HG03045 (cell line): ENCODE measurements at regions not wholly inside any gene's neighbourhood (a gene's known extent, or its start where the extent isn't known, plus 50 kb on each side); places are given as distances from the start of the nearest gene placed in this dataset.

Experiments used
- ATAC-seq: cut with Tn5 transposase; IDR thresholded peaks from one replicate; pipeline ENCODE4 v1.9.1; 2021; ENCODE audit warnings: mild to moderate bottlenecking, moderate library complexity; ENCODE audit not compliant: unreplicated experiment

DNA sequence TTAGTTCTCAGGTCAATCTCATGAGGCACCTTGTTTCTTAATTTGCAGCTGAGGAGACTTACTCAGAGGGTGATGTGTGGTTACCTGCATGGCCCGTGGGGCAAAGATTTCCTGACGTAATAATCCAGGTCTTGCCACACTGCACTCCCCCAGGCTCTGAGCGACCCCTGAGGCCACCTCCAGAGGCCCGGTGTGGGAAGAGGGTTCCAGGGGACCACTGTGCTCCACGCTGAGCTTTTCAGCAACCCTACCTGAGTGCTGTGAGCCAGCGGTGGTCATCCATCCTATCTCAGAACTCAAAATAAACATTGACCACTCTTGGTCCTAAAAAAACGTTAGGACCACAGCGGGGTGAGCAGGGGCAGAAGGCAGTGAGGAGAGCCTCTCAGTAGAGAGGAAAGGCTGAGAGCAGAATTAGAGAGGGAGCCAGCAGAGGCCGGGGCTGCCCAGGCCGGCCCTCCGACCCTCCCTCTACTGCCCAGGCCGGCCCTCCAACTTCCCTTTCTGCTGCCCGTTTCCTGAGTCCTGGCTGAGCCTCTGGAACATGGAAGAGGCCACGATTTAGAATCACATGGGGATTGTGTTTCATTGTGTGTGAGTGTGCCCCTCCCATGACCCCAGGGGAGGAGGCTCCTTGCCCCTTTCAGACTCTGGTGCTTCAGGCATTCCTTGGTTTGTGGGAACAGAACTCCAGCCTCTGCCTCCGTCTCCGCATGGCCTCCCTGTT lies 188.2 kb upstream of the DIO3 start:
- ATAC-seq: no peak

DNA sequence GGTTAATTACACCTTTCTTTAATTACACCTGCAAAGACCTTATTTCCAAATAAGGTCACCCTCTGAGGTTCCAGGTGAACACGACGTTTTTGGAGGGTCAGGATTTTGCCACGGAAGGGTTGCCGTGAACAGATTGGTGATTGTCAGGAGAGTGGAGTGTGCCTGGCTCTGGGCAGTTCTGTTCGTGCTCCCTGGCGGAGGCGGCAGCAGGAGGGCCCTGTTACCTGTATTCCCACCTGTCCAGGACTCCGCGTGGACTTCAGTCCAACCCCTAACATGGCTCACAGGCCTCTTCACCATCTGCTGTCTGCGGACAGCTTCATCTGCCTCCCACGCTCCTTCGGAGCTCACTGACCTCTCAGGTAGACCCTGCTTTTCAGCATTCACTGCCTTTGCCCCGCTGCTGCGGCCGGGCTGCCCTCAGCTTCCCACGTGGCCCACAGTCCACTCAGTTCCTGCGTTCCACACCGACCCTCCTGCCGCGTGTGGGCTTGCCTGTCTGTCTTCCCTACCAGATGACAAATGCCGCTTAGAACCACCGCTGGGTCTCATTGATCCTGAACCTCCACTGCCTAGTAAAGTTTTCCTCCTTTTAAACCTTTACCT lies 187.5 kb upstream of the DIO3 start:
- no peak for ATAC-seq

GRCh38 chr14:101374373-101375338 lies 186.6 kb upstream of the DIO3 start:
- no peak for ATAC-seq

GRCh38 chr14:101377069-101377468 lies 184.2 kb upstream of the DIO3 start:
- no peak for ATAC-seq

GRCh38 chr14:101379842-101380241 lies 181.5 kb upstream of the DIO3 start:
- no peak for ATAC-seq

GRCh38 chr14:101380512-101380911 lies 180.8 kb upstream of the DIO3 start:
- no peak for ATAC-seq

DNA sequence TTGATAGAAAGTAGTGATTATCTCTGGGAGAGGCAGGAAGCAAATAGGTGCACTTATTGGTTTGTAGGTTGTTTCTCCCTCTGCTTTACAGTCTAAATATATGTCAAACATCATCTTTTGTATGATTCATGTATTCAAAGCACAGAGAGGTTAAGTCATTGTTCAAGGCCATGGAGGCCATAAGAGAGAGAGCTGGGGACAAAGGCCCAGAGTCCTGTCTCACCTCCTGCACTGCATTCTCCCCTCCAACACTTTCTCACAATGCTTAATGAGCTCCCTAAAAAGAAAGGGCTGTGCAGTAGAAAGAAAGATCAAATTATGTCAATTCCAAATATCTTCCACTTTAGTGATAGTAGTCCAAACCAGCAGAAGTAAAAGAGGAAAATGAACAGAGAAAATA lies 180.4 kb upstream of the DIO3 start:
- ATAC-seq: no peak

DNA sequence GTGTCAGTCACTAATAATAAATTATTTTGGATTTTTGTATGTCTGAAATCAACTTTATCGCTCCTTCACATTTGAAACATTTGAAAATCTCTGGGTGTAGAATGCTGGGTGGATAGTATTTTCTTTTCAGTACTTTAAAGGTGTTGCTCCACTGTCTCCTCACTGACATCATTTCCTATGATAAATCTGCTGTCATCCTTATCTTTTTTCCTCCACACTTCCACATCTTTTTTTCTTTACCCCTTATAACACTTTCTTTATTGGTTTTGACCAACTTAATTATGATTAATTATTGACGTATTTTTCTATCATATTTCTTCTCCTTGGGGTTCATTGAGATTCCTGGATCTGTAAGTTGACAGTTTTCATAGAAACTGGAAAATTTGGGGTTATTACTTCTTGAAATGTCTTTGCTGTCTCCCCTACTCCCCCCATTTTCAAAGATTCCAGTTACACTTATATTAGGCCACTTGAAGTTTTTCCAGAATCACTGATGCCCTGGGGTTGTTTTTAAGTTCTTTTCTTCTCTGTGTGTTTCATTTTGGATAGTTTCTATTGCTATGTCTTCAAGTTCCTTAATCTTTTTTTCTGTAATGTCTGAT lies 177.5 kb upstream of the DIO3 start:
- no peak for ATAC-seq

GRCh38 chr14:101394374-101394773 lies 166.9 kb upstream of the DIO3 start:
- ATAC-seq: no peak

- ATAC-seq: no peak
Observed at GRCh38 chr14:101395779-101396178, 165.5 kb upstream of the DIO3 start.

- no peak for ATAC-seq
Observed at GRCh38 chr14:101397206-101397605, 164.1 kb upstream of the DIO3 start.

DNA sequence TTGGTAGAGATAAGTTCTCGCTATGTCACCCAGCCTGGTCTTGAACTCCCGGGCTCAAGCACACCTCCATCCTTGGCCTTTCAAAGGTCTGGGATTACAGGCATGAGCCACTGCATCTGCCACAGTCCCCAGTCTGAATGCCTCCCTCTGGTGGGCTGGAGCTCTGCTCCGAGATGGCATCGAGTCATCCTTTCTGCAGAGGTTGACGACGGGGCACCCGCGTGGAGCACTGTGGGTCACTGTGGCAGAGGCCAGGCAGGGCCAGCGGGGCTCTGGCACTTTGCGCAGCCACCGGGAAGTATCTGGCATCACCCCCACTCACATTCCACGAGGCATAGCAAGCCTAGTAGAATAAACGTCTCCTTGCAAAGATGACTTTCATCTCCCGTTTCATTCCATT lies 163.3 kb upstream of the DIO3 start:
- no peak for ATAC-seq

DNA sequence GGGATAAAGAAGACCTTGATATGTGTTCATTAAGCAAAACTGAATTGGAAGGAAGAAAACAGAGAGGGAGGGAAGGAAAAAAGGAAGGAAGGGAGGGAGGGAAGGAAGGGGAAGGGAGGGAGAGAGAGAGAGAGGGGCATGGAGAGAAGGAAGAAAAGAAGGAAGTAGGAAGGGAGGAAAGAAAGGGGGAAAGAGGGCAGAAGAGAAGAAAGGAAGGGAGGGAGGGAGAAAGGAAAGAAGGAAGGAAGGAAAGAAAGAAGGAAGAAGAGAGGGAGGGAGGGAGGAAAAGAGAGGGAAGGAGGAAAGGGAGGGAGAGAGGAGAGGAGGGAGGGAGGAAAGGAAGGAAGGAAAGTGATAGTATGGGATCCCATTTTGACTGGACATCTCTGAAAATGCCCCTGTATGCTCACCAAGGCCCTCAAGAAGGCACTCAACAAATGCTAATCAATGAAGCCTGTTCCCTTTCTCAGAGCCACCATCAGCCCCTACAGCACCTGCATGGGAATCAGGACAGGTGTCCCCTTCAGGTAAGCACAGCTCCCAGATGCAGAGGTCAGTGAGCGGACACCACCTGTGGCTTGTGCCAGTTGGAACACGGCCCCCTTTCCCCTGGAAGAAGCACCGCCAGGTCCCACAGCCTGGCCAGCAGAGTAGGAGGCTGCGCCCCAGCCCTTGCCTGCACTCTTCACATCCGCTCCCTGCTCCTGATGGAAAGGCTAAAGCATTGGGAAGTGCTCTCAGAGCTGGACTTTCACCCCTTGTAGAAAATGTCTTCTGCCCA lies 161.4 kb upstream of the DIO3 start:
- no peak for ATAC-seq

DNA sequence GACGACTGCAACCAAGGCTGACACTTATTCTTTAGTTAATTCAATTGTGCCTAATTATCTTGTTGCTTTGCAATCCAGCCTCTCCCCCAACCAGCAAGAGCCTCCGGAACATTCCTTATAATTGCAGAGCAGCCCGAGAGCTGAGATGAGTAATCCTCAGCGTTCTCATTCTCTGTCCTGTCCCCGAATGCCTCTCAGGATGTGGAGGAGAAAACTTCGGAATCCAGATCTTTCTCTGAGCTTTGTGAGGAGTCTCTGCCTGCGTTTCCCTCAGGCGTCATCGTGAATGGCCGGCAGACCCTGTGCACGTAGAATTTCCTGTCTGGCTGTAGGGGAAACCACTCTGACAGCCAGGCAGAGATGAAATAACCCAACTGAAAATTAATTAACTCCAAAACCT lies 160.5 kb upstream of the DIO3 start:
- ATAC-seq: no peak

- no peak for ATAC-seq
Observed at GRCh38 chr14:101402936-101403660, 158.2 kb upstream of the DIO3 start.

- ATAC-seq: no peak
Observed at GRCh38 chr14:101404426-101405170, 156.7 kb upstream of the DIO3 start.

- no peak for ATAC-seq
Observed at GRCh38 chr14:101405171-101405883, 156.0 kb upstream of the DIO3 start.

GRCh38 chr14:101406921-101407320 lies 154.4 kb upstream of the DIO3 start:
- no peak for ATAC-seq

DNA sequence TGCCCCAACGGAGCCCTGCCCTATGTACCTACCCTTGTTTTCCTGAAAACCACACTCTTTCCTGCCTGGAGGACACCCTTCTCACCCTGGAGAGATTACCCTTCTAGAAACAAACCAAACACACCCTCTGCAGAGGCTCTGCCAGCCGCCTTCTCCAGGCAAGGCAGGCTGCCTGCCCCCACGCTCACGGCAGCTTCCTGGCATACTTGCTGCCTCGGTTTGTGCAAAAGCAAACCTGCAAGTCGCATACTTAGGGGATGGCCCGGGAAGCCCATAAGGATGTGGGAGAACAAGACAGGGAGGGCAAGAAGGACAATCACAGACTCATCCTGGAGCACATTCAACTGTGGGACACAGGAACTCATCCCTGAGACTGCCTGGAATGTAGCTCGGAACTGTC lies 154.0 kb upstream of the DIO3 start:
- no peak for ATAC-seq
